GM23338 (cell line): ENCODE measurements at regions not wholly inside any gene's neighbourhood (a gene's known extent, or its start where the extent isn't known, plus 50 kb on each side); places are given as distances from the start of the nearest gene placed in this dataset.

Experiments
- ATAC-seq: fragments of 200-7000 bp; cut with Tn5 transposase; 3 replicates; pipeline ENCODE4 v1.9.1; 2020
- DNase-seq: peaks from one replicate; pipeline ENCODE4 v3.0.0-alpha.2; 2015; ENCODE audit warnings: low spot score
- H2AFZ ChIP-seq: fragments of 200-600 bp; sonication (generic); 2 replicates; pipeline ENCODE4 v1.8.0; 2016; ENCODE audit warnings: antibody characterized with exemption, mild to moderate bottlenecking, moderate library complexity
- H3F3A ChIP-seq: fragments of 200-600 bp; sonication (generic); replicated peaks from 2 replicates; pipeline ENCODE4 v1.8.0; 2017; ENCODE audit warnings: antibody characterized with exemption, mixed run types, low read depth
- H3K27ac ChIP-seq: fragments of 200-600 bp; sonication (generic); 2 replicates; pipeline ENCODE4 v1.6.1; 2016; ENCODE audit warnings: low read depth
- H3K27me3 ChIP-seq: fragments of 200-600 bp; sonication (generic); 2 replicates; pipeline ENCODE4 v1.8.0; 2016; ENCODE audit warnings: mild to moderate bottlenecking, mixed run types, moderate library complexity; ENCODE audit not compliant: insufficient read depth
- H3K36me3 ChIP-seq: fragments of 200-600 bp; sonication (generic); 2 replicates; pipeline ENCODE4 v1.8.0; 2016; ENCODE audit warnings: mild to moderate bottlenecking; ENCODE audit not compliant: insufficient read depth
- H3K4me1 ChIP-seq: fragments of 200-600 bp; sonication (generic); 2 replicates; pipeline ENCODE4 v1.8.0; 2016; ENCODE audit warnings: mild to moderate bottlenecking, moderate library complexity; ENCODE audit not compliant: insufficient read depth
- H3K4me2 ChIP-seq: fragments of 200-600 bp; sonication (generic); 2 replicates; pipeline ENCODE4 v1.7.1; 2017; ENCODE audit warnings: mixed run types
- H3K4me3 ChIP-seq: fragments of 200-600 bp; sonication (generic); 2 replicates; pipeline ENCODE4 v1.6.1; 2016; ENCODE audit warnings: mixed run types
- H3K79me2 ChIP-seq: fragments of 200-600 bp; sonication (generic); replicated peaks from 2 replicates; pipeline ENCODE4 v1.8.0; 2017; ENCODE audit warnings: mild to moderate bottlenecking; ENCODE audit not compliant: insufficient read depth
- H3K9me2 ChIP-seq: fragments of 200-600 bp; sonication (generic); 2 replicates; pipeline ENCODE4 v1.8.0; 2017; ENCODE audit not compliant: insufficient read depth
- H4K20me1 ChIP-seq: fragments of 200-600 bp; sonication (generic); replicated peaks from 2 replicates; pipeline ENCODE4 v1.8.0; 2017; ENCODE audit warnings: mild to moderate bottlenecking; ENCODE audit not compliant: insufficient read depth
- H3K27ac Mint-ChIP-seq: 2 replicates; pipeline ENCODE4 v1.8.0; 2020; ENCODE audit warnings: inconsistent platforms, mild to moderate bottlenecking, moderate library complexity, mixed read lengths
- H3K27me3 Mint-ChIP-seq: 3 replicates; pipeline ENCODE4 v1.8.0; 2022; ENCODE audit warnings: low read depth, mild to moderate bottlenecking, moderate library complexity, mixed read lengths, inconsistent platforms; ENCODE audit not compliant: insufficient read depth, poor library complexity
- H3K36me3 Mint-ChIP-seq: 3 replicates; pipeline ENCODE4 v1.8.0; 2021; ENCODE audit warnings: low read depth, mild to moderate bottlenecking, inconsistent platforms, moderate library complexity, mixed read lengths
- H3K4me1 Mint-ChIP-seq: 3 replicates; pipeline ENCODE4 v1.8.0; 2020; ENCODE audit warnings: mild to moderate bottlenecking, inconsistent platforms, mixed read lengths
- H3K4me3 Mint-ChIP-seq: 3 replicates; pipeline ENCODE4 v1.8.0; 2021; ENCODE audit warnings: moderate library complexity, mild to moderate bottlenecking, inconsistent platforms, mixed read lengths
- H3K9me3 Mint-ChIP-seq: 3 replicates; pipeline ENCODE4 v1.8.0; 2020; ENCODE audit warnings: moderate library complexity, mild to moderate bottlenecking, inconsistent platforms, mixed read lengths
- CREB1 ChIP-seq: fragments of 250-450 bp; sonication (Bioruptor Pico); IDR thresholded peaks from 2 replicates; pipeline ENCODE4 v1.5.0; 2020; ENCODE audit warnings: low read depth, mild to moderate bottlenecking, moderate library complexity
- EZH2 ChIP-seq: fragments of 200-600 bp; sonication (generic); IDR thresholded peaks from one replicate; pipeline ENCODE4 v1.8.0; 2017; ENCODE audit warnings: antibody characterized with exemption, mild to moderate bottlenecking, low read depth; ENCODE audit not compliant: unreplicated experiment
- EZH2phosphoT487 ChIP-seq: fragments of 200-600 bp; sonication (generic); IDR thresholded peaks from one replicate; pipeline ENCODE4 v1.8.1; 2018; ENCODE audit warnings: antibody characterized with exemption; ENCODE audit not compliant: unreplicated experiment
- JUNB ChIP-seq: IDR thresholded peaks from one replicate; pipeline ENCODE4 v1.6.1; 2016; ENCODE audit warnings: antibody characterized with exemption; ENCODE audit not compliant: unreplicated experiment
- NANOG ChIP-seq: IDR thresholded peaks from 2 replicates; pipeline ENCODE4 v1.6.1; 2016; ENCODE audit warnings: antibody characterized with exemption, borderline replicate concordance
- POLR2AphosphoS5 ChIP-seq: IDR thresholded peaks from 2 replicates; pipeline ENCODE4 v1.6.1; 2016; ENCODE audit warnings: antibody characterized with exemption, low read depth
- STAT1 ChIP-seq: IDR thresholded peaks from one replicate; pipeline ENCODE4 v1.6.1; 2016; ENCODE audit warnings: antibody characterized with exemption; ENCODE audit not compliant: unreplicated experiment
- ZNF114 ChIP-seq: fragments of 250-450 bp; sonication (Bioruptor Pico); IDR thresholded peaks from 2 replicates; pipeline ENCODE4 v1.5.0; 2020; ENCODE audit warnings: mild to moderate bottlenecking, moderate library complexity
- ZNF331 ChIP-seq: fragments of 250-450 bp; sonication (Bioruptor Pico); IDR thresholded peaks from 2 replicates; pipeline ENCODE4 v1.5.0; 2020; ENCODE audit warnings: low read depth, mild to moderate bottlenecking, moderate library complexity
- TF ChIP-seq, protein P1 (sequence below): IDR thresholded peaks from 2 replicates; pipeline ENCODE4 v1.6.1; 2016; ENCODE audit warnings: antibody characterized with exemption
- TF ChIP-seq, protein P2 (sequence below): IDR thresholded peaks from one replicate; pipeline ENCODE4 v1.6.1; 2018; ENCODE audit warnings: antibody characterized with exemption; ENCODE audit not compliant: unreplicated experiment
- TF ChIP-seq, protein P3 (sequence below), 2 experiments: fragments of 200-600 bp in 1 of 2; sonication (generic) in 1 of 2; conservative IDR thresholded peaks; 2 replicates each; pipeline versions ENCODE4 v1.5.1 to v1.6.1; 2016 to 2017; ENCODE audit warnings: antibody characterized with exemption in 2 of 2, low read depth in 2 of 2, mild to moderate bottlenecking in 2 of 2, moderate library complexity in 1 of 2
- TF ChIP-seq, protein P4 (sequence below): fragments of 250-450 bp; sonication (Bioruptor Pico); IDR thresholded peaks from 2 replicates; pipeline ENCODE4 v1.5.0; 2020; ENCODE audit warnings: mild to moderate bottlenecking, moderate library complexity

DNA sequence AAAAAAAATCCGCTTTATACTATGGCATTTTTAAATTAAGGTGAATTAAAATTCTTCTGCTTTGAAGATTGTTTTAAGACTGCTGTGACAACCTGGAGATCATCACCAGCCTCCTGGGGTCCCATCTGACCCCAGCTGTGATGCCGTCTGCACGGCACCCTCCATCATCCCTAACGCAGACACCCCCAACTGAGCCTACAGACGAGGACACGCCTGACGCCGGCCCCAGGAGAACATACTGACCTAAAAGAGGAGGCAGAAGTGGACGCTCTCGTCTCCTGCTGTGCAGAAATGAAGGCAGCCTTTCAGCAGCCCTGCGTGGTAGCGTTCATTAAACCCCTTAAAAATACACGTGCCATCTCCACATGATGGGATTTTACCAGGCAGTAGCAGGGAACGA lies 125.6 kb upstream of the PPP1R26 start:
- no peak overlapping the region for H3K4me3 Mint-ChIP-seq
- no peaks in the 10 kb centered on the region for H3K36me3 Mint-ChIP-seq
- no peaks in the 10 kb centered on the region for H3K36me3 ChIP-seq
- no peak overlapping the region for H3K27ac Mint-ChIP-seq
- H3K4me1 Mint-ChIP-seq: peaks cover 2% of the 10 kb centered on the region; the same call in 1 of the 3 replicates
- H2AFZ ChIP-seq: no peak overlapping the region
- no peaks in the 10 kb centered on the region; the same call in 1 of the 3 replicates for H3K9me3 Mint-ChIP-seq
- H3K4me1 ChIP-seq: no peaks in the 10 kb centered on the region
- peaks cover 6% of the 10 kb centered on the region for H3K27me3 Mint-ChIP-seq
- H3F3A ChIP-seq: no peaks in the 10 kb centered on the region
- ATAC-seq (no peak), DNase-seq (no peak)
- no peak overlapping the region for H3K4me3 ChIP-seq
- no peaks in the 10 kb centered on the region for H3K79me2 ChIP-seq
- H3K9me2 ChIP-seq: no peaks in the 10 kb centered on the region
- H4K20me1 ChIP-seq: no peaks in the 10 kb centered on the region
- no peak overlapping the region for H3K4me2 ChIP-seq
- H3K27ac ChIP-seq: no peak overlapping the region
- TF ChIP-seq, protein P1, sequence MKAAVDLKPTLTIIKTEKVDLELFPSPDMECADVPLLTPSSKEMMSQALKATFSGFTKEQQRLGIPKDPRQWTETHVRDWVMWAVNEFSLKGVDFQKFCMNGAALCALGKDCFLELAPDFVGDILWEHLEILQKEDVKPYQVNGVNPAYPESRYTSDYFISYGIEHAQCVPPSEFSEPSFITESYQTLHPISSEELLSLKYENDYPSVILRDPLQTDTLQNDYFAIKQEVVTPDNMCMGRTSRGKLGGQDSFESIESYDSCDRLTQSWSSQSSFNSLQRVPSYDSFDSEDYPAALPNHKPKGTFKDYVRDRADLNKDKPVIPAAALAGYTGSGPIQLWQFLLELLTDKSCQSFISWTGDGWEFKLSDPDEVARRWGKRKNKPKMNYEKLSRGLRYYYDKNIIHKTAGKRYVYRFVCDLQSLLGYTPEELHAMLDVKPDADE: no peak
- TF ChIP-seq ZNF114 (CRISPR knock-in tag) (no peak), ZNF331 (CRISPR knock-in tag) (no peak), STAT1 (no peak), NANOG (no peak), CREB1 (CRISPR knock-in tag) (no peak), EZH2 (no peak), POLR2AphosphoS5 (no peak), JUNB (no peak), EZH2phosphoT487 (no peak)
- TF ChIP-seq, protein P2, sequence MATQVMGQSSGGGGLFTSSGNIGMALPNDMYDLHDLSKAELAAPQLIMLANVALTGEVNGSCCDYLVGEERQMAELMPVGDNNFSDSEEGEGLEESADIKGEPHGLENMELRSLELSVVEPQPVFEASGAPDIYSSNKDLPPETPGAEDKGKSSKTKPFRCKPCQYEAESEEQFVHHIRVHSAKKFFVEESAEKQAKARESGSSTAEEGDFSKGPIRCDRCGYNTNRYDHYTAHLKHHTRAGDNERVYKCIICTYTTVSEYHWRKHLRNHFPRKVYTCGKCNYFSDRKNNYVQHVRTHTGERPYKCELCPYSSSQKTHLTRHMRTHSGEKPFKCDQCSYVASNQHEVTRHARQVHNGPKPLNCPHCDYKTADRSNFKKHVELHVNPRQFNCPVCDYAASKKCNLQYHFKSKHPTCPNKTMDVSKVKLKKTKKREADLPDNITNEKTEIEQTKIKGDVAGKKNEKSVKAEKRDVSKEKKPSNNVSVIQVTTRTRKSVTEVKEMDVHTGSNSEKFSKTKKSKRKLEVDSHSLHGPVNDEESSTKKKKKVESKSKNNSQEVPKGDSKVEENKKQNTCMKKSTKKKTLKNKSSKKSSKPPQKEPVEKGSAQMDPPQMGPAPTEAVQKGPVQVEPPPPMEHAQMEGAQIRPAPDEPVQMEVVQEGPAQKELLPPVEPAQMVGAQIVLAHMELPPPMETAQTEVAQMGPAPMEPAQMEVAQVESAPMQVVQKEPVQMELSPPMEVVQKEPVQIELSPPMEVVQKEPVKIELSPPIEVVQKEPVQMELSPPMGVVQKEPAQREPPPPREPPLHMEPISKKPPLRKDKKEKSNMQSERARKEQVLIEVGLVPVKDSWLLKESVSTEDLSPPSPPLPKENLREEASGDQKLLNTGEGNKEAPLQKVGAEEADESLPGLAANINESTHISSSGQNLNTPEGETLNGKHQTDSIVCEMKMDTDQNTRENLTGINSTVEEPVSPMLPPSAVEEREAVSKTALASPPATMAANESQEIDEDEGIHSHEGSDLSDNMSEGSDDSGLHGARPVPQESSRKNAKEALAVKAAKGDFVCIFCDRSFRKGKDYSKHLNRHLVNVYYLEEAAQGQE: no peak
- TF ChIP-seq, protein P3, sequence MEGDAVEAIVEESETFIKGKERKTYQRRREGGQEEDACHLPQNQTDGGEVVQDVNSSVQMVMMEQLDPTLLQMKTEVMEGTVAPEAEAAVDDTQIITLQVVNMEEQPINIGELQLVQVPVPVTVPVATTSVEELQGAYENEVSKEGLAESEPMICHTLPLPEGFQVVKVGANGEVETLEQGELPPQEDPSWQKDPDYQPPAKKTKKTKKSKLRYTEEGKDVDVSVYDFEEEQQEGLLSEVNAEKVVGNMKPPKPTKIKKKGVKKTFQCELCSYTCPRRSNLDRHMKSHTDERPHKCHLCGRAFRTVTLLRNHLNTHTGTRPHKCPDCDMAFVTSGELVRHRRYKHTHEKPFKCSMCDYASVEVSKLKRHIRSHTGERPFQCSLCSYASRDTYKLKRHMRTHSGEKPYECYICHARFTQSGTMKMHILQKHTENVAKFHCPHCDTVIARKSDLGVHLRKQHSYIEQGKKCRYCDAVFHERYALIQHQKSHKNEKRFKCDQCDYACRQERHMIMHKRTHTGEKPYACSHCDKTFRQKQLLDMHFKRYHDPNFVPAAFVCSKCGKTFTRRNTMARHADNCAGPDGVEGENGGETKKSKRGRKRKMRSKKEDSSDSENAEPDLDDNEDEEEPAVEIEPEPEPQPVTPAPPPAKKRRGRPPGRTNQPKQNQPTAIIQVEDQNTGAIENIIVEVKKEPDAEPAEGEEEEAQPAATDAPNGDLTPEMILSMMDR (conservative IDR thresholded peaks at IDR 0.05; ENCODE audit: low read depth in 2 of 2): no peak
- TF ChIP-seq, protein P4, sequence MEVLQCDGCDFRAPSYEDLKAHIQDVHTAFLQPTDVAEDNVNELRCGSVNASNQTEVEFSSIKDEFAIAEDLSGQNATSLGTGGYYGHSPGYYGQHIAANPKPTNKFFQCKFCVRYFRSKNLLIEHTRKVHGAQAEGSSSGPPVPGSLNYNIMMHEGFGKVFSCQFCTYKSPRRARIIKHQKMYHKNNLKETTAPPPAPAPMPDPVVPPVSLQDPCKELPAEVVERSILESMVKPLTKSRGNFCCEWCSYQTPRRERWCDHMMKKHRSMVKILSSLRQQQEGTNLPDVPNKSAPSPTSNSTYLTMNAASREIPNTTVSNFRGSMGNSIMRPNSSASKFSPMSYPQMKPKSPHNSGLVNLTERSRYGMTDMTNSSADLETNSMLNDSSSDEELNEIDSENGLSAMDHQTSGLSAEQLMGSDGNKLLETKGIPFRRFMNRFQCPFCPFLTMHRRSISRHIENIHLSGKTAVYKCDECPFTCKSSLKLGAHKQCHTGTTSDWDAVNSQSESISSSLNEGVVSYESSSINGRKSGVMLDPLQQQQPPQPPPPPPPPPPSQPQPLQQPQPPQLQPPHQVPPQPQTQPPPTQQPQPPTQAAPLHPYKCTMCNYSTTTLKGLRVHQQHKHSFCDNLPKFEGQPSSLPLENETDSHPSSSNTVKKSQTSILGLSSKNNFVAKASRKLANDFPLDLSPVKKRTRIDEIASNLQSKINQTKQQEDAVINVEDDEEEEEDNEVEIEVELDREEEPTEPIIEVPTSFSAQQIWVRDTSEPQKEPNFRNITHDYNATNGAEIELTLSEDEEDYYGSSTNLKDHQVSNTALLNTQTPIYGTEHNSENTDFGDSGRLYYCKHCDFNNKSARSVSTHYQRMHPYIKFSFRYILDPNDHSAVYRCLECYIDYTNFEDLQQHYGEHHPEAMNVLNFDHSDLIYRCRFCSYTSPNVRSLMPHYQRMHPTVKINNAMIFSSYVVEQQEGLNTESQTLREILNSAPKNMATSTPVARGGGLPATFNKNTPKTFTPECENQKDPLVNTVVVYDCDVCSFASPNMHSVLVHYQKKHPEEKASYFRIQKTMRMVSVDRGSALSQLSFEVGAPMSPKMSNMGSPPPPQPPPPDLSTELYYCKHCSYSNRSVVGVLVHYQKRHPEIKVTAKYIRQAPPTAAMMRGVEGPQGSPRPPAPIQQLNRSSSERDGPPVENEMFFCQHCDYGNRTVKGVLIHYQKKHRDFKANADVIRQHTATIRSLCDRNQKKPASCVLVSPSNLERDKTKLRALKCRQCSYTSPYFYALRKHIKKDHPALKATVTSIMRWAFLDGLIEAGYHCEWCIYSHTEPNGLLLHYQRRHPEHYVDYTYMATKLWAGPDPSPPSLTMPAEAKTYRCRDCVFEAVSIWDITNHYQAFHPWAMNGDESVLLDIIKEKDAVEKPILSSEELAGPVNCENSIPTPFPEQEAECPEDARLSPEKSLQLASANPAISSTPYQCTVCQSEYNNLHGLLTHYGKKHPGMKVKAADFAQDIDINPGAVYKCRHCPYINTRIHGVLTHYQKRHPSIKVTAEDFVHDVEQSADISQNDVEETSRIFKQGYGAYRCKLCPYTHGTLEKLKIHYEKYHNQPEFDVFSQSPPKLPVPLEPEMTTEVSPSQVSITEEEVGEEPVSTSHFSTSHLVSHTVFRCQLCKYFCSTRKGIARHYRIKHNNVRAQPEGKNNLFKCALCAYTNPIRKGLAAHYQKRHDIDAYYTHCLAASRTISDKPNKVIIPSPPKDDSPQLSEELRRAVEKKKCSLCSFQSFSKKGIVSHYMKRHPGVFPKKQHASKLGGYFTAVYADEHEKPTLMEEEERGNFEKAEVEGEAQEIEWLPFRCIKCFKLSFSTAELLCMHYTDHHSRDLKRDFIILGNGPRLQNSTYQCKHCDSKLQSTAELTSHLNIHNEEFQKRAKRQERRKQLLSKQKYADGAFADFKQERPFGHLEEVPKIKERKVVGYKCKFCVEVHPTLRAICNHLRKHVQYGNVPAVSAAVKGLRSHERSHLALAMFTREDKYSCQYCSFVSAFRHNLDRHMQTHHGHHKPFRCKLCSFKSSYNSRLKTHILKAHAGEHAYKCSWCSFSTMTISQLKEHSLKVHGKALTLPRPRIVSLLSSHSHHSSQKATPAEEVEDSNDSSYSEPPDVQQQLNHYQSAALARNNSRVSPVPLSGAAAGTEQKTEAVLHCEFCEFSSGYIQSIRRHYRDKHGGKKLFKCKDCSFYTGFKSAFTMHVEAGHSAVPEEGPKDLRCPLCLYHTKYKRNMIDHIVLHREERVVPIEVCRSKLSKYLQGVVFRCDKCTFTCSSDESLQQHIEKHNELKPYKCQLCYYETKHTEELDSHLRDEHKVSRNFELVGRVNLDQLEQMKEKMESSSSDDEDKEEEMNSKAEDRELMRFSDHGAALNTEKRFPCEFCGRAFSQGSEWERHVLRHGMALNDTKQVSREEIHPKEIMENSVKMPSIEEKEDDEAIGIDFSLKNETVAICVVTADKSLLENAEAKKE: no peak
- no peaks in the 10 kb centered on the region for H3K27me3 ChIP-seq
